Common myeloid progenitor, CD34-positive (primary cell): ENCODE measurements at regions not wholly inside any gene's neighbourhood (a gene's known extent, or its start where the extent isn't known, plus 50 kb on each side); places are given as distances from the start of the nearest gene placed in this dataset.

Experiments used
- CTCF ChIA-PET: fragments of 350-600 bp; sonication (Branson Sonifier 250); formaldehyde crosslinking; loops from one replicate; lab custom pipeline; 2021; ENCODE audit warnings: antibody characterized with exemption; lab: Charles Lee
- POLR2A ChIA-PET: fragments of 350-600 bp; sonication (Branson Sonifier 250); formaldehyde crosslinking; loops from one replicate; lab custom pipeline; 2021; ENCODE audit warnings: antibody characterized with exemption; lab: Charles Lee
- DNase-seq, 3 donors: peaks; one replicate each; pipeline versions ENCODE4 v3.0.0 to v3.0.0-alpha.2; 2013
- H3K27ac ChIP-seq, 2 experiments: 1 replicate in 1 of 2; 2 replicates in 1 of 2; pipeline ENCODE4 v1.7.0; 2013; ENCODE audit warnings: inconsistent platforms in 2 of 2, low read length in 2 of 2, mild to moderate bottlenecking in 2 of 2, low read depth in 1 of 2, moderate library complexity in 1 of 2; ENCODE audit not compliant: severe bottlenecking in 2 of 2, insufficient read depth in 1 of 2, poor library complexity in 1 of 2
- H3K27me3 ChIP-seq, 5 experiments: replicated peaks in 2 of 5; 1 replicate in 3 of 5; 2 replicates in 2 of 5; pipeline versions ENCODE4 v1.6.1 to v1.7.0; 2013; ENCODE audit warnings: low read length in 4 of 5, mild to moderate bottlenecking in 2 of 5, moderate library complexity in 2 of 5, inconsistent platforms in 1 of 5; ENCODE audit not compliant: insufficient read depth in 5 of 5, control insufficient read depth in 4 of 5
- H3K36me3 ChIP-seq, 4 experiments: 1 replicate in 2 of 4; 2 replicates in 2 of 4; pipeline versions ENCODE4 v1.6.1 to v1.7.0; 2013; ENCODE audit warnings: low read length in 3 of 4, control low read depth in 1 of 4, mild to moderate bottlenecking in 1 of 4; ENCODE audit not compliant: control insufficient read depth in 4 of 4, insufficient read depth in 4 of 4
- H3K4me1 ChIP-seq, 4 experiments: 1 replicate in 3 of 4; 2 replicates in 1 of 4; pipeline versions ENCODE4 v1.6.1 to v1.7.1; 2013; ENCODE audit warnings: low read length in 3 of 4, mild to moderate bottlenecking in 3 of 4, control low read depth in 1 of 4, inconsistent platforms in 1 of 4, moderate library complexity in 1 of 4; ENCODE audit not compliant: control insufficient read depth in 4 of 4, insufficient read depth in 4 of 4; ENCODE audit errors: control extremely low read depth in 1 of 4
- H3K4me3 ChIP-seq, 7 experiments: 1 replicate in 4 of 7; 2 replicates in 3 of 7; pipeline versions ENCODE4 v1.5.1 to v1.7.0; 2013; ENCODE audit warnings: mild to moderate bottlenecking in 7 of 7, low read length in 6 of 7, moderate library complexity in 6 of 7, inconsistent platforms in 2 of 7, low read depth in 2 of 7, control low read depth in 1 of 7; ENCODE audit not compliant: insufficient read depth in 4 of 7, control insufficient read depth in 1 of 7; ENCODE audit errors: extremely low read depth in 1 of 7
- H3K9me3 ChIP-seq, 5 experiments: 1 replicate in 4 of 5; 2 replicates in 1 of 5; pipeline versions ENCODE4 v1.6.1 to v1.7.1; 2013; ENCODE audit warnings: low read length in 4 of 5, mild to moderate bottlenecking in 2 of 5, inconsistent platforms in 1 of 5, low read depth in 1 of 5, moderate library complexity in 1 of 5; ENCODE audit not compliant: control insufficient read depth in 4 of 5, insufficient read depth in 2 of 5; ENCODE audit errors: control extremely low read depth in 1 of 5
- WGBS: methylation state at CpG from one replicate; pipeline ENCODE4 v1.1.5; 2013; ENCODE audit not compliant: insufficient coverage; 5-methylcytosine and 5-hydroxymethylcytosine counted together

GRCh38 chr22:48957311-48957986 is 870.2 kb downstream of the BRD1 start:
- H3K4me1 ChIP-seq: no peaks in the 10 kb centered on the region
- CTCF ChIA-PET: no interaction called here
- H3K27me3 ChIP-seq: peaks cover 0 to 12% (median 0%) of the 10 kb centered on the region in 5 experiments
- no peak overlapping the region for H3K4me3 ChIP-seq
- H3K9me3 ChIP-seq: peaks cover 0 to 3% (median 0%) of the 10 kb centered on the region in 5 experiments
- POLR2A ChIA-PET: no interaction called here
- DNase-seq: no peak
- H3K36me3 ChIP-seq: no peaks in the 10 kb centered on the region
- WGBS: 93% methylated on average over 21 of the region's 21 CpGs
- H3K27ac ChIP-seq: no peak overlapping the region

GRCh38 chr22:48955351-48956311 is 872.0 kb downstream of the BRD1 start:
- DNase-seq: no peak
- peaks cover 0 to 14% (median 0%) of the 10 kb centered on the region in 5 experiments for H3K27me3 ChIP-seq
- no peaks in the 10 kb centered on the region for H3K9me3 ChIP-seq
- H3K4me3 ChIP-seq: no peak overlapping the region
- ChIA-PET POLR2A (no interaction called here), CTCF (no interaction called here)
- 91% methylated on average over 30 of the region's 36 CpGs for WGBS
- no peaks in the 10 kb centered on the region for H3K36me3 ChIP-seq
- H3K27ac ChIP-seq: no peak overlapping the region
- no peaks in the 10 kb centered on the region for H3K4me1 ChIP-seq

GRCh38 chr22:48954781-48955311 is 872.8 kb downstream of the BRD1 start:
- ChIA-PET CTCF (no interaction called here), POLR2A (no interaction called here)
- no peak overlapping the region for H3K27ac ChIP-seq
- WGBS: 84% methylated on average over 13 of the region's 16 CpGs
- H3K4me1 ChIP-seq: no peaks in the 10 kb centered on the region
- H3K4me3 ChIP-seq: no peak overlapping the region
- H3K27me3 ChIP-seq: peaks cover 0 to 16% (median 0%) of the 10 kb centered on the region in 5 experiments
- H3K36me3 ChIP-seq: no peaks in the 10 kb centered on the region
- no peak for DNase-seq
- H3K9me3 ChIP-seq: no peaks in the 10 kb centered on the region

GRCh38 chr22:48953830-48954229 is 873.8 kb downstream of the BRD1 start:
- Histone ChIP-seq H3K4me3 (no peak overlapping the region), H3K36me3 (no peaks in the 10 kb centered on the region), H3K27me3 (peaks cover 0 to 18% (median 0%) of the 10 kb centered on the region in 5 experiments), H3K27ac (no peak overlapping the region), H3K4me1 (no peaks in the 10 kb centered on the region), H3K9me3 (no peaks in the 10 kb centered on the region)
- ChIA-PET POLR2A (interaction anchor here (0.6 kb wide), 1 partner anchor 562 kb away, joined by 3 read pairs; no protein-coding TSS in a partner anchor), CTCF (no interaction called here)
- 94% methylated on average over 11 of the region's 11 CpGs for WGBS
- DNase-seq: no peak

GRCh38 chr22:48953103-48953720 is 874.5 kb downstream of the BRD1 start:
- ChIA-PET POLR2A (no interaction called here), CTCF (no interaction called here)
- H3K27ac ChIP-seq: no peak overlapping the region
- H3K27me3 ChIP-seq: peaks cover 0 to 18% (median 0%) of the 10 kb centered on the region in 5 experiments
- H3K9me3 ChIP-seq: no peaks in the 10 kb centered on the region
- 85% methylated on average over 6 of the region's 11 CpGs for WGBS
- no peaks in the 10 kb centered on the region for H3K4me1 ChIP-seq
- no peaks in the 10 kb centered on the region for H3K36me3 ChIP-seq
- DNase-seq: no peak
- H3K4me3 ChIP-seq: no peak overlapping the region

- ChIA-PET POLR2A (no interaction called here), CTCF (interaction anchor here (1.0 kb wide), 1 partner anchor 9 kb away, joined by 4 read pairs; no protein-coding TSS in a partner anchor)
- no peak for DNase-seq
- Histone ChIP-seq H3K27ac (no peak overlapping the region), H3K36me3 (no peaks in the 10 kb centered on the region), H3K9me3 (no peaks in the 10 kb centered on the region), H3K4me3 (no peak overlapping the region), H3K27me3 (peaks cover 0 to 18% (median 0%) of the 10 kb centered on the region in 5 experiments), H3K4me1 (no peaks in the 10 kb centered on the region)
- WGBS: 87% methylated on average over 16 of the region's 19 CpGs
Observed at GRCh38 chr22:48952256-48953102, 875.2 kb downstream of the BRD1 start.
